ENCODE measurements at regions not wholly inside any gene's neighbourhood (a gene's known extent, or its start where the extent isn't known, plus 50 kb on each side); places are given as distances from the start of the nearest gene placed in this dataset.
"Not testable (repeated sequence)": the region's sequence is repeated elsewhere in the genome, so short reads cannot be mapped to it uniquely, and the experiment has no call there.

DNA sequence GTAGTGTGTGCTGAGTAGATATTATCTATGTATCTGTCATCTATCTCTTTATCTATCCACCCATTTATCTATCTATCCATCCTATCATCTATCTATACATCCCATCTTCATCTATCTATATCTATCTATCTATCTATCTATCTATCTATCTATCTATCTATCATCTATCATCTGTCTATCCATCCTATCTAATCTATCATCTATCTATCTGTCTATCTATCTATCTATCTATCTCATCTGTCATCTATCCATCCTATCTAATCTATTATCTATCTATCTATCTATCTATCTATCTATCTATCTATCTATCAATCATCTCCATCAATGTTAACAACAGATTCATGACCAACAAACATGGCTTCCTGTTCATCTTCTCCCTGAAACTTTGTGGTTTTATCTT lies 90.5 kb upstream of the SLC24A3 start:
- Histone ChIP-seq H3K4me3 (no peak overlapping the region), H3K27ac (no peak overlapping the region), H3K9ac (ENCODE audit: insufficient read length) (no peak overlapping the region), H3K36me3 (ENCODE audit: insufficient read depth, low read length) (no peaks in the 10 kb centered on the region), H3K9me3 (ENCODE audit: low read depth, low read length) (no peaks in the 10 kb centered on the region)
- TF ChIP-seq POLR2AphosphoS5 (IDR thresholded peaks at IDR 0.05; ENCODE audit: borderline replicate concordance, low read depth, low read length) (no peak), EZH2 (IDR thresholded peaks at IDR 0.05) (no peak), FOXP2 (optimal IDR thresholded peaks at IDR 0.05; ENCODE audit: control extremely low read depth, extremely low read length, insufficient read depth) (no peak)
- DNase-seq (ENCODE audit: low read depth, low spot score): no peak

DNA sequence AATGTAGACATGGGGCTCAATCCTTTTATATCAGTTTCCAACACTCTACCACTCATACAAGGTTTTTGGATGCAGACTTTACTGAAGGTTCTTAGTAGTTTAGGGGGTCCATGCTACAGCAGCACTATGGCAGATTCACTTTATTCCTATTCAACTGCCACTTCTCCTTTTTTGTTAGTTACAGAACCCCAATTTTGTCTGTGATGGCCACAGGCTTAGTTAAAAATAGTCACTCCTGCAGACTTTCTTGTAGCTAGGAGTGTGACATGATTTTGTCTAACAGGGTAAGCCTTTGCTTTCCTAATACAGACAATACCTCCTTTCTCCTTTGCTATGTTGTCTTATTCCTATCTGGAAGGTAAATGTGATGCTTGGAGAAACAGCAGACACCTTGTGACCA lies 90.0 kb upstream of the SLC24A3 start:
- no peak overlapping the region for H3K4me3 ChIP-seq
- no peaks in the 10 kb centered on the region for H3K36me3 ChIP-seq (ENCODE audit: insufficient read depth, low read length)
- no peak for DNase-seq (ENCODE audit: low read depth, low spot score)
- TF ChIP-seq POLR2AphosphoS5 (IDR thresholded peaks at IDR 0.05; ENCODE audit: borderline replicate concordance, low read depth, low read length): no peak
- TF ChIP-seq EZH2 (IDR thresholded peaks at IDR 0.05): no peak
- no peak for TF ChIP-seq FOXP2 (optimal IDR thresholded peaks at IDR 0.05; ENCODE audit: control extremely low read depth, extremely low read length, insufficient read depth)
- H3K9ac ChIP-seq (ENCODE audit: insufficient read length): no peak overlapping the region
- H3K9me3 ChIP-seq (ENCODE audit: low read depth, low read length): no peaks in the 10 kb centered on the region
- no peak overlapping the region for H3K27ac ChIP-seq

DNA sequence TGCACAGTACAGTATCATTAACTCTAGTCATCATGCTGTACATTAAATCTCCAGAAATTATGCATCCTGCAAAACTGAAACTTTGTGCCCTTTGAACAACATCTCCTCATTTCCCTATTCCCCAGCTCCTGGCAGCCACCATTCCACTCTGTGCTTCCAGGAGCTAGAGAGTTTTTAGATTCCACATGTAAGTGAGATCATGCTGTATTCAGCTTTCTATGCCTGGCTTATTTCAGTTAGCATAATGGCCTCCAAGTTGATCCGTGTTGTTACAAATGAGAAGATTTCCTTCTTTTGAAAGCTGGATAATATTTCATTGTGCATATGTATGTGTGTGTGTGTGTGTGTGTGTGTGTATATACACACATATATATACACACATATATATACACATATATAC lies 86.9 kb upstream of the SLC24A3 start:
- Histone ChIP-seq H3K36me3 (ENCODE audit: insufficient read depth, low read length) (no peaks in the 10 kb centered on the region), H3K4me3 (no peak overlapping the region), H3K27ac (no peak overlapping the region), H3K9ac (ENCODE audit: insufficient read length) (no peak overlapping the region), H3K9me3 (ENCODE audit: low read depth, low read length) (no peaks in the 10 kb centered on the region)
- TF ChIP-seq POLR2AphosphoS5 (IDR thresholded peaks at IDR 0.05; ENCODE audit: borderline replicate concordance, low read depth, low read length): no peak
- DNase-seq (ENCODE audit: low read depth, low spot score): no peak

DNA sequence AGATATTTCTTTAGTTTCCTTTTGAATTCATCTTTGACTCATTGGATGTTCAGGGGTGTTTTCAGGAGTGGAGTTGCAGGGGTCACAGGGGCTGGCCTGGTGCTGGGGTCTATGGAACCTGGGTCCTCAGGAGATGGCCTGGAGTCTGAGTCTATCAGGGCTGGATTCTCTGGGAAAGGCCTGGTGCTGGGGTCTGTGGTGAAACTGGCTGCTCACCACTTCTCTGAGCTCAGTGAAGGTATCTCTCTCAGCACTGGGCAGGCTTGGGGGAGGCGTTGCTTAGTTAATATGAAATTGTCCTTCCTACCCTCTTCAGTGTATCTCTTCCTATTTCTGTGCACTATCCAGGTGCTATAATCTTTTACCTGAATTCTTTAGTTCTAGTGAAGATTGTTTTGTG lies 83.1 kb upstream of the SLC24A3 start:
- Histone ChIP-seq H3K36me3 (ENCODE audit: insufficient read depth, low read length) (no peaks in the 10 kb centered on the region), H3K9ac (ENCODE audit: insufficient read length) (no peak overlapping the region), H3K27ac (no peak overlapping the region), H3K9me3 (ENCODE audit: low read depth, low read length) (no peaks in the 10 kb centered on the region), H3K4me3 (no peak overlapping the region)
- no peak for TF ChIP-seq EZH2 (IDR thresholded peaks at IDR 0.05)
- TF ChIP-seq POLR2AphosphoS5 (IDR thresholded peaks at IDR 0.05; ENCODE audit: borderline replicate concordance, low read depth, low read length): no peak
- no peak for TF ChIP-seq FOXP2 (optimal IDR thresholded peaks at IDR 0.05; ENCODE audit: control extremely low read depth, extremely low read length, insufficient read depth)
- DNase-seq (ENCODE audit: low read depth, low spot score): no peak

DNA sequence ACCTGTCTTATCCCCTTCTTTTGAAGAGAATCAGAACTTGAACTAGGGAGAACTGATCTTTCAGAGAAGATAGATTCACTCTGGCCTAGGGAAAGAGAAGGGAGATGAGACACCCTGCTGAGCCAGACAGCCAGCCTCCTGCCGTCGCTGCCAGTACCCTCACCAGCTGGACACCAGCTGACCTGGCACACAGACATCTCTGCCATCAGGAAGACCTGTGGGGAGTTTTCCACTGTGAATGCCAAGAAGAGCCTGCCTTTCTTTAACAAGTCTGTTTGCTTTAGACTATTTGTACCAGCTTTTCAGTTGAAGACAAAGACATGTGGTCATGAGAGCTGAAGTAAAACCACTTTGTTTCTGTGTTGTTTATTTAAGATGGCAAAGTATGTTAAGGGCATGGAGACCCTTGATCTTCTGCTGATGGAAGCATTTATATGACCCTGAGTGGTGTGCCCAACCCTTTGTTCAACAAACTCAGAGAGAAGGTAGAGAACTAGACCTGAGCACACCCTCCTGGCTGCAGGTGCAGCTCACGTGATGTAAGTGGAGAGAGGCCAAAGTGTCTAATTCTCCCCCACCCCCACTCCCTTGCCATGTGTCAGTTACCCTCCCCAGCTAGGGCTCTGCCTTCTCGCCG lies 82.3 kb upstream of the SLC24A3 start:
- Histone ChIP-seq H3K4me3 (no peak overlapping the region), H3K36me3 (ENCODE audit: insufficient read depth, low read length) (no peaks in the 10 kb centered on the region), H3K9ac (ENCODE audit: insufficient read length) (no peak overlapping the region), H3K9me3 (ENCODE audit: low read depth, low read length) (no peaks in the 10 kb centered on the region), H3K27ac (no peak overlapping the region)
- DNase-seq (ENCODE audit: low read depth, low spot score): no peak
- no peak for TF ChIP-seq FOXP2 (optimal IDR thresholded peaks at IDR 0.05; ENCODE audit: control extremely low read depth, extremely low read length, insufficient read depth)
- no peak for TF ChIP-seq EZH2 (IDR thresholded peaks at IDR 0.05)
- no peak for TF ChIP-seq POLR2AphosphoS5 (IDR thresholded peaks at IDR 0.05; ENCODE audit: borderline replicate concordance, low read depth, low read length)

DNA sequence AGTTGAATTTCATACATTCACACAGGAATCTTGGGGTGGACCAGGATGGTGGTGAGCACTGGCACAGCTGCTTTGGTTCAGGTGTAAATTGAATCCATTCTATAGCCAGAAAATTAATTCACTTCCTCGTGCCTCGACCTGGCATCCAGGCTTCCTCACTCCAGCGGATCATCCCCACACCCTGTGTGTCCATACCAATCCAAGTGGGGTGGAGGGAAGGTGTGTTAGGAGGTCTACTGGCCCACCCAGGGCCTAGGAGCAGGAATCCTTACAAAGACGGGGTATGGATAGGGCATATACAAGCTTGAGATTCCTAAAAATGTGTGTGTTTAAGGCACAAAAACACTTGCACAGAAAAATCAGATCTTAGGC lies 81.8 kb upstream of the SLC24A3 start:
- H3K36me3 ChIP-seq (ENCODE audit: insufficient read depth, low read length): no peaks in the 10 kb centered on the region
- H3K9me3 ChIP-seq (ENCODE audit: low read depth, low read length): no peaks in the 10 kb centered on the region
- TF ChIP-seq EZH2 (IDR thresholded peaks at IDR 0.05): no peak
- TF ChIP-seq FOXP2 (optimal IDR thresholded peaks at IDR 0.05; ENCODE audit: control extremely low read depth, extremely low read length, insufficient read depth): no peak
- TF ChIP-seq POLR2AphosphoS5 (IDR thresholded peaks at IDR 0.05; ENCODE audit: borderline replicate concordance, low read depth, low read length): no peak
- H3K9ac ChIP-seq (ENCODE audit: insufficient read length): no peak overlapping the region
- no peak overlapping the region for H3K27ac ChIP-seq
- no peak for DNase-seq (ENCODE audit: low read depth, low spot score)
- no peak overlapping the region for H3K4me3 ChIP-seq

DNA sequence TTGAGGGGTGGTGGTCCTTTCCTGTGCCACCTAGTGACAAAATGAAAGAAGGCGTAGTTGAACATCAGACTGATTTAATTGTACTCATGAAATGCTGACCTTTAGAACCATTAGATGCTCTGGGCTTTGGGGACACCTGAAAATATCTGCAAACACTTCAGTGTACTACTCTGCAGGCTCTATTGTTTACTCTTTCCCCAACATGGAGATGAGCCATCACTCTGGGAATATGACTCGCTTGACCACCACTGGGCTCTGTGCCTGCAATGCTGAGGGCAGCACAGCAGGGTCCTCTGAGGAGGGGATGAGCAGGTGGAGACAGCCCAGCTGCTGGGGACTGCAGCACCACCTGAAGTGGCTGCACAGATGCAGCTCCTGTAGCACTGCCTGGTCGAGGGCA lies 74.8 kb upstream of the SLC24A3 start:
- no peak for TF ChIP-seq POLR2AphosphoS5 (IDR thresholded peaks at IDR 0.05; ENCODE audit: borderline replicate concordance, low read depth, low read length)

DNA sequence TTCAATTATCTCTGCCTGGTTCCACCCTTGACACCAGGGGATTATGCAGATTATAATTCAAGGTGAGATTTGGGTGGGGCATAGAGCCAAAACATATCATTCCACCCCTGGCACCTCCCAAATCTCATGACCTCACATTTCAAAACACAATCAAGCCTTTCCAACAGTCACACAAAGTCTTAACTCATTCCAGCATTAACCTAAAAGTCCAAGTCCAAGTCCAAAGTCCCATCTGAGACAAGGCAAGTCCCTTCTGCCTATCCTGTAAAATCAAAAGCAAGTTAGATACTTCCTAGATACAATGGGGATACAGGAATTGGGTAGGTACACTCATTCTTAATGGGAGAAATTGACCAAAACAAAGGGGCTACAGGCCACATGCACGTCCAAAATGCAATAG lies 73.7 kb upstream of the SLC24A3 start:
- no peak for DNase-seq (ENCODE audit: low read depth, low spot score)
- Histone ChIP-seq H3K9me3 (ENCODE audit: low read depth, low read length) (no peaks in the 10 kb centered on the region), H3K9ac (ENCODE audit: insufficient read length) (no peak overlapping the region), H3K27ac (no peak overlapping the region), H3K36me3 (ENCODE audit: insufficient read depth, low read length) (no peaks in the 10 kb centered on the region), H3K4me3 (no peak overlapping the region)
- no peak for TF ChIP-seq POLR2AphosphoS5 (IDR thresholded peaks at IDR 0.05; ENCODE audit: borderline replicate concordance, low read depth, low read length)
- no peak for TF ChIP-seq FOXP2 (optimal IDR thresholded peaks at IDR 0.05; ENCODE audit: control extremely low read depth, extremely low read length, insufficient read depth)
- no peak for TF ChIP-seq EZH2 (IDR thresholded peaks at IDR 0.05)

More for the DNA sequence above, 74.8 kb upstream of the SLC24A3 start:
- H3K4me3 ChIP-seq: no peak overlapping the region
- no peak overlapping the region for H3K27ac ChIP-seq
- no peak overlapping the region for H3K9ac ChIP-seq (ENCODE audit: insufficient read length)
- H3K9me3 ChIP-seq (ENCODE audit: low read depth, low read length): no peaks in the 10 kb centered on the region
- DNase-seq (ENCODE audit: low read depth, low spot score): no peak
- no peaks in the 10 kb centered on the region for H3K36me3 ChIP-seq (ENCODE audit: insufficient read depth, low read length)

DNA sequence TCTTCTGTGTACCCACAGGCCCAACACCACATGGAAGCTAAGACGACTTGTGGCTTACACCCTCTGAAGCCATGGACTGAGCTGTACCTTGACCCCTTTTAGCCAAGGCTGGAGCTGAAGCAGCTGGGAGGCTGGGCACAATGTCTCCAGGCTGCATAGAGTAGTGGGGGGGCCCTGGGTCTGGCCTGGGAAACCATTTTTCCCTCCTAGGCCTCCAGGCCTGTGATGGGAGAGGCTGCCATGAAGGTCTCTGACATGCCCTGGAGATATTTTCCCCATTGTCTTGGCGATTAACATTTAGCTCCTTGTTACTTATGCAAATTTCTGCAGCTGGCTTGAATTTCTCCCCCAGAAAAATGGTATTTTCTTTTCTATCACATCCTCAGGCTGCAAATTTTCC lies 72.9 kb upstream of the SLC24A3 start:
- DNase-seq (ENCODE audit: low read depth, low spot score); H3K4me3 ChIP-seq; H3K9ac ChIP-seq (ENCODE audit: insufficient read length); H3K27ac ChIP-seq; H3K36me3 ChIP-seq (ENCODE audit: insufficient read depth, low read length); H3K9me3 ChIP-seq (ENCODE audit: low read depth, low read length): not testable (repeated sequence)
